HG03558 (cell line): ENCODE measurements at regions not wholly inside any gene's neighbourhood (a gene's known extent, or its start where the extent isn't known, plus 50 kb on each side); places are given as distances from the start of the nearest gene placed in this dataset.

Source experiments
- ATAC-seq: cut with Tn5 transposase; IDR thresholded peaks from one replicate; pipeline ENCODE4 v1.9.1; 2021; ENCODE audit warnings: moderate number of reproducible peaks; ENCODE audit not compliant: unreplicated experiment; ENCODE audit errors: extremely low read depth

DNA sequence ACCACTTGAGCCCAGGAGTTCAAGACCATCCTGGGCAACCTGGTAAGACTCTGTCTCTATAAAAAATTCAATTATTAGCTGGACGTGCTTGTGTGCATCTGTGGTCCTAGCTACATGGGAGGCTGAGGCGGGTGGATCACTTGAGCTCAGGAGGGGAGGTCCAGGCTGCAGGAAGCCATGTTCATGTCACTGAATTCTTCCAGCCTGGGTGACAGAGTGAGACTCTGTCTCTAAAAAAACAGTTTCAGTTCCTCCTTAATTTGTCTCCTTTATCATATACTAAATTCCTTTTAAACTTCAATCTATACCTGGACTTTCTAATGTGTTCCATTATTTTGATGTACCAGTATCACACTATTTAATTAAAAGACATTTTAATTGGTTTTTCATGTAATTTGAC, 422.2 kb upstream of the TLE4 start:
- no peak for ATAC-seq

DNA sequence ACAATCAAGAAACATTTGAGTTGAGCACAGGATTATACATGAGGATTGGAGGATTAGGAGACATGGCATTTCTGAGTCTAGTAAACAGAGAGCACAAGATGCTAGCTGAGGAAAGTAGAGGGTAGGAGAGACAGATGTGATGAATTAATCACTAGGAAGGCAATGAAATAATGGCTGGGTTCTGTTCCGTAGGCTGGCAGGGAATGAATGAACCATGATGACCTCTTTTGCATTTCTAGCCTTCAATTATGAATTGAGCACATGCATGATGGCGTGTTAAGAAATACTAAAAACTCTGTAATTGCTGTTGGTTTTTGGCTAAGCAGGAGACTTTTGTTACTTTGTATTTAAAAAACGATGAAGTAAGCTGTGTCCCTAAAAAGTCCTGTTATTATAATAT, 420.0 kb upstream of the TLE4 start:
- ATAC-seq, result no peak

DNA sequence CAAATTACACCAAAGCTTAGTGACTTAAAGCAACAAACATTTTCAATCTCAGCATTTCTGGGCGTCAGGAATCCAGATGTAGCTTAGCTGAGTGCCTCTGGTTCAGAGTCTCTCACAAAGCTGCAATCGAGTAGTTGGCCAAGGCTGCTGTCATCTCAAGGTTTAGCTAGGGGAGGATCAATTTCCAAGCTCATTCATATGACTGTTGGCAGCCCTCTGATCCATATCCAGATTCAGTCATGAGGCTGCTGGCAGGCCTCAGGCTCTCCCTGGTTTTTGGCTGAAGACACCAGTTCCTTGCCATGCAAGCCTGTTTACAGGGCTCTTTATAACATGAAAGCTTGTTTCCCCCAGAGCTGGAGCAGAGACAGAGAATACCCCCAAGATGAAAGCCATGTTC, 419.5 kb upstream of the TLE4 start:
- ATAC-seq, result no peak

DNA sequence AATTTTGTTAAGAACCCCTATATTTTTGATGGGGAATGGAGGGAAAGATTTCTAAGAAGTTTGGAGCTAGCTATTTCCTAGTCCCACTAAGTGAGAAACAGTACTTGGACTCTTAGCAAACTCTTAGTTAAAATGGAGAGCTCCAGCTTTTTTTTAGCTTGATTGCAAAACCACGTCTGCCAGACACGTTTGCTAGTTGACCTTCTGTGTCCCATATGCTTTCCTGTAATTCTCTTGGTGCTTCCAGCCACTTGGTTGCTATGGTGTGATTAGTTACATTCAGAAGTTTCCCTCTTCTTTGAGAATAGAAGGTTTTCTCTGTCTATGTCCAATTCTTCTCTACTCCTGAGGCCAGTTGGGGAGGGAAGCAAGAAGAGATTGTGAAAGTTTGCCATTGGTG, 417.0 kb upstream of the TLE4 start:
- ATAC-seq, result no peak

DNA sequence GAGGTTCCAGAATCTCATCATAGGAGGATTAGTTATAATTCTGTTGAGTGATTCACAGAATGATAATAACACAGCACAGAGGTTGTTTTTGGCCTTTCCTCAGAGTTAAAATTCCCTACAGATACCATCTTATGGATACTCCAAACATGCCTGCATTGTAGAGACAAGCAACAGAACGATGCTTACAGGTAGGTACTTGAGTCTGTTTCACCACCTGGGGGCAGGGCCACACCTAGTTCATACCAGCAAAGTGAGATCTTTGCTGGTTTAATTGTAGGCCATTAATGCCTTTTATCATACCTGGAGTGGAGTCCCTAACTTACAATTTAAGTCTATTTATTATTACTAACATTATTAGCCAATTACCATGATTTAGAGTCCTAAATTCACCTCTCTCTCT, 416.5 kb upstream of the TLE4 start:
- ATAC-seq, result no peak

DNA sequence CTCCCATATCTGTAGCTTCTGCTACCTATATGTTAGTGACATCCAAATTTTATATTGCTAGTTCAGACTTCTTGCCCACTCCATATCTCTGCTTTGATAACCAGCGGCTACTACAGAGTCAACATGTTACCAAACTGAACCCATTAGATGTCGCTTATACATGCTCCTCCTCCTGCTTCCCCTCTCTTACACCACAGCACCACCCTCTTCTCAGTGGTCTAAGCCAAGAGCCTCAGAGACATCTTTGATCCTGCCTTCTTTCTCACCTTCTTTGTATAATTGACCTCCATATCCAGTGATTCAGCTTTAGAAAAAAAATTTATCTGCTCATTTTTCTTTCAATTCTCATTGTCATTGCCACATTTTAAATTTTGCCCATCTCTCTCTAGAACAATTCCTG, 408.2 kb upstream of the TLE4 start:
- ATAC-seq, result no peak

DNA sequence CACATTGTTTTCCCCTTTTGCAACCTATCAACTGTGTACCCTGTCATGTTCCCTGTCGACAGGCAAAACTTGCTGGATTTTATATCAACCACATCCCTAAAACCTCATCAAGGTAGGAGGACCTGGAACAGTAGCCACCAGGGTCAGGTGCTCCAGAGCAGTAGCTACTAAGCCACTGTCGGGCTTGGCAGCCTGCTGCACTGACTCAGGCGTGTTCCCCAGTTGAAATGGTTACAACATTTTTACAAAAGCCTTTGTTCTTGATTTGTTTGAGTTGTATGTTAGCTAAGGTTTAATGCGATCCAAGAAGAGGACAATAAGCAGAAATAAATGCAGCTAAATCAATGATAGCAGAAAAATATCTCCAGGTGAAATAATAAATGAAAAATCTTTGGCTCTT, 407.4 kb upstream of the TLE4 start:
- ATAC-seq, result no peak

DNA sequence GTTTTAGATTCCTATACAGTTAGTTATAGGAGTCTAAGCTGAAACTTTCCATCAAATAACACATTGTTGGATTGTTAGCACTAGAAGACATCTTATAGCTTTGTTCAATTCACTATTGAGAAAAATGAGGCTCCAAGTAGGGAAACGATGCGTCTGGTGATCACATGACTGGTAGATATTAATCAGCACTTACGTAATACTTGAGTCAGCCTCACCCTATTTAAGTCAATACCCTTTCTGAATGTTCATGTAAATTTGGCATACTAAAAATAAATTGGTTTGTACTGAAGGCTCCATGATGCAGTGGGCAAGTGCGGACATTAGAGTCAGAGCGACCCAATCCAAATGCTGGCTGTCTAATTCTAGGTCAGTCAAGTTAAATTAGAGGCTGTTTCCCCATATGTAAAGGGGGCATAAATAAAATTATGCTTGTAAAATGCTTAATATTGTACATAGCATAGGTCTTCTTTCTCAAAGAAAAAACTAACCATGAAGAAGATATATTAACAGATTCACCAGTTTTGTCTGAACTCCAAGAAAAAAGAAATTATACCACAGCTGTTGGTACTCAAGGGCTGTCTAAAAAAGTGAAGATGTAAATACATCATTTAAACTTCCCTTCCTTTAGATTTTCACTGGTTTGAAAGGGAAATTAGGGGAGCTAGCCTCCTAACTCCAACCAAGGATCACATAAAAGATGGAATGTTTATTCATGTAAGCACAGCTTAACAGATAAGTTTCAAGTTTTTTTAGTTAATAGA, 406.6 kb upstream of the TLE4 start:
- no peak for ATAC-seq

DNA sequence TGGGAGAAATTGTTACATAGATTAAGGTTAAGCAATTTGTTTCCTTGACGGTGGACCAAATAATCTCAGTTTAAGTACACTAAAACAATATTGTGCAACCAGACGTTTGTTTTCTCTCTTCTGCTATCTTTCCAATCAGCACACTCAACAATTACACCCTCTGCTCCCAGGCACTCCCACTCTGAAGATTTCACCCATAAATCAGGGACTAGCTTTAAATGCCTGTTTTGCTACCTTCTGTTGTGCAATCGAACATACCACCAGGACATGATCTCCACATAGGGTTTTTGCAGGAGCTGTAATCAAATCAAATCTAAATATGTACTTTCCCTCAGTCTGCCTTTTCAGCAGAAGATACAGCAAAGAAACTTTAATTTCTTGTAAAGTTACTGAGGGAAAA, 405.8 kb upstream of the TLE4 start:
- ATAC-seq, result no peak

DNA sequence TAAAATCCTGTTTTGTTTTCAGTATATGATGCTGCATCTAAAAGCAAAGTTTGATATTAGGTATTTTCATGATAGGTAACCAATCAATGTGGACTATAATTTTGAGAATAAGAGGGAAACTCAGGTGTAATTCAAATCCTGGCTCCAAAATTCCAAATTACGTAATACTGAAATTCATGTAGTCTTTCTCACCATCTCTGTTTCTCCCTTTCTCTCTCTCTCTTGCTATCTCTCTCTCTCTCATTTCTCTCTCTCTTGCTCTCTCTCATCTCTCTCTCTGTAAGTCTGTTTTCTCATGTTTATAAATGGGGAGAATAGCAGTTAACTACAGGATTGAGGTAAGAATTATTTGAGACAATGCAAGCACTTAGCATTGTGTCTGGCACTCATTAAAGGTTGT, 401.1 kb upstream of the TLE4 start:
- ATAC-seq, result no peak

DNA sequence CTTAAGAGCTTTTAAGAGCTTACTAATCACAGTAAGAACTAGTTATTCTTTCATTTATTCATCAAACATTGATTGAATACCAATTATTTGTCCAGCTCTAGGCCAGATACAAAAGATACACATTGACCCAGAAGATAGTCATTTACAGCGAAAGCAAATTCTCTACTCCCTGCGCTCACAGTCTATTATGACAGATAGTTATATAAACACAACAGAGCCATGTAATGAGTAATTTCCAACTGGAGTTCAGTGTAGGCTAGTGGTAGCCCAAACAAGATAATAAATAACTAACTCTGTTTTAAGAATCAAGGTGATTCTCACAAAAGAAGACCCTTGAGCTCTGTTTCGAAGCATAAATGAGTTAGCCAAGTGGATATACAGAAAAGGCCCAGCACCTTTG, 397.8 kb upstream of the TLE4 start:
- no peak for ATAC-seq

DNA sequence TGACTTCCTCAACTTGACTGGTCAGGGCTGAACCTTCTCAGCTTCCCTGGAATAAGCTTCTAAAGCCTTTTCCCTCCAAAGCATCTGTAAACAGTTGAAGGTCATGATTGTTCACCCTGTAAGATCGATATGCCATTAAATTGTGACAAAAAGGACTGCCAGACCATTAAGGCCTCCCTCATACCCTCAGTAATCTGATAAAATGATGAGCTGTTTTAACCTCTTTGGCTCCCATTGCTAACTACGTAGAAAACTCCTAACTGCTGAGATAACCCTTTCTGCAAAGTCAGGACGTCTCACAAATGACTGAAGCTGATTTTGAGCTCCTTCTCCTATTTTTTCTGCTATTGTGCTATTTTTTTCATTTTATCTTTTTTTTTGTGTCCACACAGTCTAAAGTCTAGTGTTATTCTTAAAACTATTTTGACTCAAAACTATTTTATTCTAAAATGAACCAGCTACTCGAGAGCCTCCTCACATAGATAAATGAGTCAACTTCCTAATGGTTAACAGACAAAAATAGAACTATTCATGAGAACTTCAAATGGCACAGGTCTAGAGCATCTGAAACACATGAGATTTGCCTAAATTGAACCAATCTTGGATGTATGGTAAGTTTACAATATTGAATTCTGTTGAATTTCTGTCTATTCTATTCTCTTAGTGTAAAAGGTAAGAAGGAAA, 395.6 kb upstream of the TLE4 start:
- ATAC-seq, result no peak

DNA sequence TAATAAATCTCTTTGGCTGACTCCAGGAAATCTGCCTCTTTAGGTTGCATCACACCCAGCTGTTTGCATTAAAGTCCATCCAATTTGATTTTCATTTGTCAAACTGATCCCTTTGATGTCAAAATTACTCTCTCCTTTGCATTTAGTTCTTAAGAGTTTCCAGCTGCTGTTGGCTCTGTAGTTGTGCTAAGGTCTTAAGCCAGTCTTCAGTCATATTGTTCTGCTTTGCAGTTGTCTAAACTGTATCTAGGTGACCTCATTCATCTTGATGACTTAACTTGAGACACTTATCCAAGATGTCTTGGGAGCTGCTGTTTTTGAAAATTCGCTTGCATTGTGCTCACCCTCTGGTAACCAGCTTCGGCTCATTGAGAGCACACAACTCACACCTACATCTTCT, 386.9 kb upstream of the TLE4 start:
- no peak for ATAC-seq

DNA sequence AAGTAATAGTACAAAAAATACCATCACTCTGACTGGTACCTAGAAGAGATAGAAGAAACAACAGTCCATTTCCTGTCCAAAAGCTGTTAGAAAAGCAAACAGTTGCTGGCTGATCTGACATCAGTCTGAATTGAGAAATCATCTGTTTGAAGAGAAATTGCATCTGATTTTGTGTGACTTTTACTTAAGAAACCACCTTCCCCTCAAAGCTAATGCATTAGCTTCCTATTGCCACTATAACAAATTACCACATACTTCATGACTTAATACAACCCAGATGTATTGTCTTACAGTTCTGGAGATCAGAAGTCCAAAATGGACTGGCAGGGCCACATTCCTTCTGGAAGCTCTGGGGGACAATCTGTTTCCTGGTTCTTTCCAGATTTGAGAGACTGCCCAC, 385.9 kb upstream of the TLE4 start:
- no peak for ATAC-seq

DNA sequence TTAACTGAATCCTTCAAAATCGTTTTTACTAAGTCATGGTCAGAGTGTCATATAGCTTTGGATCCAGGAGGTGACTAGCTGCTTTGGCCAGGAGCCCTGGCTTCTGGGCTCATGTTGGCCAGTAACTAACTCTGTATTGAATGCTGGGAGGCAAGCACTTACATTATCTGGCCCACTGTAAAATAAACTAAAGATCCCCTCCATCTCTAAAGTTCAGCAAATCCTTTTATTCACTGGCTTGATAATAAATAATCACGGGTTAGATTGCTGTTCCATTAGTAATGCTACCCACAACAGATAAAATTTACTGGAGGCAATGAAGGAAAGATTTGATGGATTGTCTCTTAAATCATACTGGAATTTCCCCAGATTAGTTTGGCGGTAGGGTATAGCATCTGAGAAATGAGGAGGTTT, 382.2 kb upstream of the TLE4 start:
- no peak for ATAC-seq

DNA sequence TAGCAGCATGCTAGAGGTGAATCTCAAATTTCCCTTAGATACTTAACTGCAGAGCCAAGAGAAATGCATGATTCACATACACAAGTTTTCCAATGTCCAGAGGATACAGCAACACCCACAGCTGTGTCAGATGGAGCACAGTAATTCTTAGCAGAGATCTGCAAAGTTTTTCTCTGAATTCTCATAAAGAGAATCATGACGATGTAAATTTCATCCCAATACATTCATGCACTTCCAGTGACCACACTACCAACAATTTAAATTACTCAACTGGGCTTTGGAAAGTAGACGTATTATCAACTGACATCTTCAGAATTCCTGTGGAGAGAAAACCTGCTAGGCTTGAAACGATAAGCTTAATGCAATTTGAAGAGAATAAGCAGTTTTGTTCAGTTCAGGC, 378.8 kb upstream of the TLE4 start:
- ATAC-seq, result no peak

DNA sequence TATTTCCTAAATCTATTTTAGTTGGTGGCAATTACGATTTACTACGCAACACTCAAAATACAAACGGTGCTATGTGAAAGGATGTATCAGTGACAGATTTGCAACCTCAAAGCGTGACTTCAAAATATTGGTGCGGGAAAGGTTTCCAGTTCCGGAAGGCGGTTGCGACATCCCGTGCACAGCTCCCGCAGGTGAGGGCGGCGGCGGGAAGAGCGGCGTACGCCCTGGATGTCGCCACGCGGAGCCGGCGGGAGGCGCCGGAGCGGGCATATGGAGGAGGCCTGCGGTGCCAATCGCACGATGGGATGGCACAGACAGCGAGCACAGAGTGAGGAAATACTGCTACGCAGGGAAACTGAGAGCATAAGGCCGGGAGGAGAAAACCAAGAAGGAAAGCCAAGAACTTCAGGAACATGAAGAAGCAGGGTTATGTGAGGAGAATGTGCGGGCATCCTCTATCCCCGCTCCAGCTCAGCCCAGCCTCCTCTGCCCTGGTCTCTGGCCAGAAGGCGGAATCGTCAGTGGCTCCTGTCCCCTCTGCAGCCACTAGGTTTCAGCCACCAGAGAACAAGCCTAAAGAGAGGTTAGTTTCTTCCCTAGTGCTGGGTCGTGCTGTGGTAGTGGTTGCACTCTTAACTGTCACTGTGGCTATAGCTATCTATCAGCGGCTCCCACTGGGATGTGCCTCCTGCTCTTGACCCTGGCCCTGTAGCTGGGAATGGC, 378.1 kb upstream of the TLE4 start:
- ATAC-seq, result no peak

DNA sequence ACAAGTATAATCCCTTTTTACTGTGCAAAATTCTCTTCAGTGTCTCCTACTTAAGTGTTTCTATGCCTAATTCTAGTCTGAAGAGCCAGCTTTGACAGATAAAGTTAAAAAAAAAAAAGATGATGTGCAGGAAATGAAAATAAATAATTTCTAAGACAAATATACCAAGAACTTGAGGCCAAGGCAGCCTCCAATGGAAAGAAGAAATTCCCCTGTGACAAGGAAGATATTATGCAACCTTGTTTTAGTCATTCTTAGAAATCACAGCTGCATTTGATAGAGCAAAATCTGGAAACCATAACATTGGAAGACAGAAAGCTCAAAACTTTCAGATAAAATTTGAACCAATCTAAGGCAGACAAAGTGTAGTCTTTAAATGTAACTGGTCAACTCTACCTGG, 375.9 kb upstream of the TLE4 start:
- no peak for ATAC-seq

DNA sequence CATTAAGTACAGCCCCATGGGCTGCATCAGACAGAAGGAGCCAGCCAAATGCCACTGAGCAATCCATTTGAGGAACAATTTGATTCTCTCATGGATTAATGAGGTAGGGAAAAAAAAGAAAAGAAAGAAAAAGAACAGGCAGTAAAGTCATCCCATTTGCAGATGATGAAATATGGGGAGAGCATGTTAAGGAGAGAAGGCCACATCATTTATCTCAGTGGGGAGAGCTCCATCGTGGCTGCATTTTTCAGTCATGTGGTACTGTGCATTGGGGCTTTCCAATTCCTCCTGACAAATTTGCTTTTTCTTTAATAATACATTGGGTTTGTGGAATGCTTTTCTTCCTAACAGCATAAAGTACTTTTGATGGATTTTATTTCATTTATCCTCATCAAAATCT, 375.2 kb upstream of the TLE4 start:
- no peak for ATAC-seq

DNA sequence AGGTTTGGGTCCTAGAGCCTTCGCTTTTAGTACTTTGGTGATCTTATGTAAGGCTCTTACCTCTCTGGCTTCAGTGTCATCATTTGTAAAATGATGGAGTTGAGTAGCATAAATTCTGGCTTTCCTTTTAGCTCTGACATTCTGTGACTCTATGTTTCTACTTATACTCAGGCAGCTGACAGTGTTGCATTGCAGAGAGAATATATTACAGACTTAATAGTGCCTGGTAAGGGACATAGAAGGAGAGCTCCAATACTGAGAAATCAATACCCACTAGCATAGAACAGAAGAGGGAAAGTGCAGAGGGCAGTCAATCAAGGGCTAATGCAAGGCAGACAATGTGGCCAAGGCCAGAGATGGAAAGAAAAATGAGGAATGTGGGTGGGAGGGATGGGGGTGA, 371.4 kb upstream of the TLE4 start:
- no peak for ATAC-seq

DNA sequence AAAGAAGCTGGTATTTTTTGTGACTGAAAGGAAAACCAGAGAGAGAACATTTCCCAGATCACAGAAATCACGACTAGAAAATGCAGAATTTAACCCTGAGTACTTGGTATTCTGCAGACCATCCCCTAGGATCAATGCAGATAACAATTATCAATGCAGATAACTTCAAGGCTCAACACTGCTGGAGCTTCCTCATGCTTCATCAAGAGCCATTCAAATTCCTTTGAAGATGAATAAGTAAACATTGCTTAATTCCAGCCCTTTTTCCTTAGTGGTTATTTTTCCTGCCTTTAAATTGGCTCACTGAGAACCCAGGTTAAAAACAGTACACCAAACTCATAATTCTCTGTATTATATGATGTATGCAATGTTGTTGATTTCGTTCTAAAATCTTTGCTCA, 370.1 kb upstream of the TLE4 start:
- no peak for ATAC-seq
